CD4-positive, alpha-beta T cell treated with Interleukin-15 for 4 hours (primary cell): ENCODE measurements at regions not wholly inside any gene's neighbourhood (a gene's known extent, or its start where the extent isn't known, plus 50 kb on each side); places are given as distances from the start of the nearest gene placed in this dataset.

ENCODE experiments used
- DNase-seq: peaks from one replicate; pipeline ENCODE4 v3.0.0-alpha.2; 2020; ENCODE audit warnings: low spot score

- DNase-seq: no peak
Observed at GRCh38 chr15:77791941-77792340, 159.2 kb upstream of the LINGO1 start.

DNA sequence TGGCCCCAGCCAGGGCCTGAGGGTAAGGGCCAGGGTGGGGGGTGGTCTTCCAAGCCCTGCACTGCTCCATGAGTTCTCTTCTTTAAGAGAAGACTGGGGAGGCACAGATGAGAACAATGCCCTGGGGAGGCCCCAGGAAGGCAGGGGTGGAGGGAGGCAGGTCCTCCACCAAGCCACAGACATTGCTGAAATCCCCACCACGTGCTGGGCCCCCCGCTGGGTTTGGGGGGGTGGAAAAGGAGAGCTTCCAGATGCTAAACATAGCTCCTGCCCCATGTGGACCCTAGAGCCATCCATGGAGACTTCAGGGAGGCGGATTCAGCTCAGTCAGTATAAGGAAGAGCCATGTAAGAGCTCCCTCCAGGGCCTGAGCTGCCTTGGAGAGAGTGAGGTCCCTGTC, 157.8 kb upstream of the LINGO1 start:
- no peak for DNase-seq

GRCh38 chr15:77786956-77787355, 154.2 kb upstream of the LINGO1 start:
- DNase-seq: no peak

- no peak for DNase-seq
Observed at GRCh38 chr15:77786181-77786890, 153.6 kb upstream of the LINGO1 start.

DNA sequence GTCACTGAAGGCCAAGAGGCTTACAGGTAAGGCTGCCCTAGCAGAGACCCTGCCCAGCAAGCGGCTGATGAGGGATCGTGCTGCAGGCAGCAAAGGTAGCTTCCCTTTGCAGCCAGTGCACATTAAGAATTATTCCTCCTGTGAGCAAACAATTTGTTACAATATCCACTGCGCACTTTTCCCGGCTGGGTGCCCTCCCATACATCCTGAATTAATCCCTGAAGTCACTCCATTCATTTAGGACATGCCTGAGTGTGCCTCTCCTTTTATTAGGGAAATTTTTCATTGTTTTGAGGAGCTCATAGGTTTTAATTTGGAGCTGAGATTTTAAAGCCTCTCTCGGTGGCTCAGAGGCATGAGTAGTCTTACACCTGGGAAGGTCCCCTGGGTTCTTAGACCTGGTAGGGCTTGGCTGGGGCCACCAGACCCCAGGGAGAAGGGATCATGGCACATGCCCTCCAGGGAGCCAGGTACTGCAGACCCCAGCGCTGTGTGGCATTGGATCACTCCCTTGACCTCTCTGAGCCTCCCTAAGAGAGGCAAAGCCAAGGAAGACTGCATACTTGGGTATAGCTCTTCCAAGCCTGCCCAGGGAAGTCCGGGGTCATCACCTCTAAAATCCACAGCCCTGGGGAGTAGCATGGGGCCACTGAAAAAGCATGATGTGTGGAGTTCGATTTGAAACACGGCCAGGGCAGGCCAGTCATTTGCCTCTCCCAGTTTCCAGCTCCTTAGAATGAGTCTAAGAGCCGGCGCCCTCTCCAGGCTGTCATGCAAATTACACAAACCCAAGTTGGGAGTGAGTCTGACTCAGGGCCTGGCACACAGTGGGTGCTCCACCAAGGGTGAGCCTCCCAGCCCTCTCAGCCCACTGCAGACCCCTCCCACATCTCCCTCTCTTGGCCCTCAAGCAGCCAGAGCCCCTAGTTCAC, 151.9 kb upstream of the LINGO1 start:
- no peak for DNase-seq

GRCh38 chr15:77783636-77784035, 150.9 kb upstream of the LINGO1 start:
- DNase-seq: no peak

DNA sequence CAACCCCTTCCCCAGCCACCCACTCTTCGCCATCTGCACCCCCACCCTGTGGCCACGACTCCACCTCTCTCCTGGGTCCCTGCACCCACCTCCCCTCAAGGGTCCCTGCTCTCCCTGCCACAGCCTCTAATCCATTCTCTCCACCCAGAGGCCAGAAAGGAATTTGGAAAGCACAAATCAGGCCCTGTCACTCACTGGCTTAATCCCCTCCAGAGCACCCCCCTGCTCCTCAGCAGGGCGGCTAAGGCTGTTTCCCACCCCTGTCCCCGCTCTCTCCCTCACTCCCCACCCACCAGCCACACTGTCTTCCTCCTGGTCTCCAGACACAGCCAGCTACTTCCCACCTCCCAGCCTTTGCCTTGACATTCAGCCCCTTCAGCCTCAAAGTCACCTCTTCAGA, 150.0 kb upstream of the LINGO1 start:
- no peak for DNase-seq

GRCh38 chr15:77781946-77782240, 149.2 kb upstream of the LINGO1 start:
- no peak for DNase-seq

DNA sequence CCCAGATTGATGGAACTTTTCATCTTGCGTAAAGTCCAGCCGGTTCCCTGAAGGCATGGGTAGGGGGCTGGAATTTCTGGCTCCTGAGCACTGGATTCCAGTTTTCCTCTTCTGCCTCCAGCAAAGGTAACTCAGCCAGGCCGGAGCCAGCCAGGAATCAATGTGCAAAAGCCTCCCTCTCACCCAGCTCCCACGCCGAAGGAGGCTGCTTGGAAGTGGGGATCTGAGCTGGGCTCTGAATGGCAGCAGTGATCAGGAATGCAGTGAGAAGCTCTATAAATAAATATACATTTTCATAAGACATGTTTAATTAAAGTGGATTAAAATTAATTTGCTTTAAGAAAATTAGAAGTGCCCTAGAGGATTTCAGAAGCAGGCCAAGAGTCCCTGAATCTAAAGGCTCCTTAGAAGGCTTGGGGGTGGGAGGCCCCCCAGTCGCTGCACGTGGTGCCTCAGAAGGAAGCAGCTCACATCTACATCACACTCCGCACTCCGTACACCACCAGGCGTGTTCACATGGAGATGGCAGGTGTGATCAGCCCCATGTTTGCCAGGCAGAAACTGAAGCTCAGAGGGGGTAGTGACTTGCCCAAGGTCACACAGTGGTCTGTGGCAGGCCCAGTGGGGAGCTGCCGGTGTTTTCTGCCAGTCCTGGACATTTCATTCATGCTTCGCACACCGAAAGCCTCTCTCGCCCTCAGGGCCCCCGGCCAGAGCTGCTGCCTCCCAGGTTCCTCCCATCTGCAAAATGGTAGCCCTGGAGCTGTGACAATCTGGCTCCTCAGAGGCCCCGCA, 148.6 kb upstream of the LINGO1 start:
- no peak for DNase-seq

DNA sequence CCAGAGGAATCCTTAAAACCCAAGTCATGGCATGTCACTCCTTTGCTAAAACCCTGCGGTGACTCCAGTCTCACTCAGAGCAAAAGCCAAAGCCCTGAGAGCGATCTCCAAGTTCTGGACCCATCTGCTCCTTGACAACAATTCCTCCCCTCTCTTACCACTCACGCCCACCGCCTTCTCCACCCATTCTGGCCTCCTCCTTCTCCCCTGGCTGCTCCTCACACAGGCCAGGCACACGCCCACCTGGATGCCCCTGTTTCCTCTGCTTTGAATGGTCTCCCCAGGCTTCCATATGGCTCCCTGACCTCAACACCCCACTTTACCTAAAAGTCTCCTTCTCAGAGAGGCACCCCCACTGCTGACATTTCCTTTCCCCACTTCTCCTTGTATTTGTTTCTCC, 146.1 kb upstream of the LINGO1 start:
- DNase-seq: no peak

GRCh38 chr15:77775837-77776236, 143.1 kb upstream of the LINGO1 start:
- no peak for DNase-seq

DNA sequence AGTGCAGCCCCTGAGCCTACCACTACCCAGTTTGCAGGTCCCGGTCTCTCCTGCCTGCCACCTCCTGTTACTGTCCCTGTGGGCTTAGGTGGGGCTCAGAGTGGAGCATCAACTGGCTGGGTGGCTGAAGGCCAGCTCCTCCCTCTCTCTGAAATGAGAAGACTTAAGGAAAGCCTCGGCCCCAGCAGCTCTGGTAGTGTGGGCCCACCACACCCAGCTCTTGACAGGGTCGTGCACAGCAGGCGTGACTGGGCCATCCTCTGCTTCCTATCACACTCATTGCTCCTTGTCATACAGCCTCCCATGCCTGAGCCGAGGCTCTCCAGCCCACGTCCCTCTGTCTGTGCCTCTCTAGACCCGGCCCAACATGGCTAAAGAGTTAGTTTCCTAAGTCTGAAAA, 142.7 kb upstream of the LINGO1 start:
- DNase-seq: no peak

GRCh38 chr15:77774350-77774749, 141.6 kb upstream of the LINGO1 start:
- no peak for DNase-seq

DNA sequence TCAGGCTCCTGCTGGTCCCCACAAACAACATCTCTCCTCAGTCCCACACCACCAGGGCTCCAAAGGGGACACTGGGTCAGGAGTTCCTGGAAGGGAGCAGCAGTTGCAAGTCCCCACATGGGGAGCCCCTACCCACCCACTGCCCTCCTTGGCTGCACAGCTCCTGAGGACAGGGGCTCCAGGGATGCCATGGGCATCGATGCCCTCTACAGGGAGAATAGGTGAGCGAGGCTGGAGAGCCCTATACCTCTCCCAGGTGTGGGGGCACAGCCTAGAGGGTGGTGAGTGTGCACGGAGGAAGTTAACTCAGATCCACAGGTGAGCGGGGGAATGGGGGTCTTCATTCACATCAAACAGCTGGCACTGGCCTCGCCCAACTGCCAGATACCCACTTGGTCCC, 141.2 kb upstream of the LINGO1 start:
- no peak for DNase-seq

DNA sequence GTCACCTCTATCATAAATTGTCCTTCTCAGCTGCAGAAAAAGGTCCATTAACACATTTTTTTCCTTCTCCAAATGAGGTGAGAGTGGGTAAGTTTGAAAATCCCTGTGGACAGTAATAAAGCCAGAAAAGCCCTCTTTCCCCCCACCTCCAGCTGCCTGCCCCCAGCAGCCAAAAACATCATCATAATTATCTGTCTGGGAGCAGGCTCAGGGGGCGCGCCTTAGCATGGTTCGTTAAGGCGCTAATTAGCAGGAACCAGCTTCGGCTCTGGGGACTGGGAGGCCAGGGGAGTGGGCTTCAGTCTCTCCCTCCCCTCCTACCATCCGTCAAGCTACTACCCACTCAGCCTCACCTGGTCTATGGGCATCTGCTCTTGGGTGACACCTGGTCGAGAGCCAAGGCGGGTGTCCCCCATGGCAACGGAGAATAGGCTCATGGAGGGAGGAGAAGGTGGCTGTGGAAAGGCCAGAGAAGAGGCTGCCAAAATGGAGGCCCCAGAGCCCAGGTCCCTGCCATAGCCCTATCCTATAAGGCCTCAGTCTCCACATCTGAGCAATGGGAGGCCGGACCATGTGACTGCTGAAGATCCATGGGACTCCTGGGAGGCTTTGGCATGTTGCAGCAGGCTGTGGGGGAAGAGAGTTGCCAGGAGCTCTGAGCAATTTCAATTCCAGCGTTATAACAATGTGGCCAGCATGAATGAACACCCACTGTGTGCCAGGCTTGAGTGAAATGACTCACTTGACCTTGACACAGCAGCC, 140.1 kb upstream of the LINGO1 start:
- DNase-seq: no peak

DNA sequence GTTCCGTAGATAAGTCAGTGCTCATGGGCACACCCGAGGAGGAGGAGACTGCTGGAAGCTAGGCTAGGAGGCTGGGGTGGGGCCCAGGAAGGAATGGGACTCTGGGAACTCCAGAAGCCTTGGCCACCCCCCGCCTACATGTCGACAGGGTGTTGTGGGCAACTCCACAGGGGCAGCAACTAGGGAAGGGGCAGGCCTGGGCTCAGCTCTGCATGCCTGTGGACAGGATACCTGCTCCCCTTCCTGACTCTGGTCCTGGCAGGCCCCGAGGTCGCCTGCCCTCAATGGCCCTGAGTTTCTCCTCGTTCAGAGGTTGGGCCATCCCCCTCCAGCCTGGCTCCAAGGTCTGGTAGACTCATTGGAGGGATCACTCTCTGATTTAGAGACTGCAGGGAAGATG, 138.9 kb upstream of the LINGO1 start:
- DNase-seq: no peak

DNA sequence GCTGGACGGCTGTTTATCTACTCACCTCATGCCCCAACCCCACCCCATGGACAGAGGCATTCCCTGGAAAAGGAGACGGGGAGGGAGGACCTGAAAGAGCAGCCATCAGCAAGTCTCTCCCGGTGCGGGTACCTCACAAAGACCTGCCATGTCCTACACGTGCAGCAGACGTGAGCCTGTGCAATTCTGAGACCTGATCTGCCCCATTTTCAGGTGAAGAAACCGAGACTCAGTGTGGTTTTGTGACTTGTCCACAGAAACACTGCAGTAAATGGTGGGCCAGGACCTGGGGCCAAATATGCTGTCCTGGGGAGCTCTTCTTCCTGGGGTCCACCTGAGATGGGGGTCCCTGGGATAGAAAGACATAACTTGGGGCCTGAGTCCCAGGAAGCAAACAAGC, 137.0 kb upstream of the LINGO1 start:
- no peak for DNase-seq

DNA sequence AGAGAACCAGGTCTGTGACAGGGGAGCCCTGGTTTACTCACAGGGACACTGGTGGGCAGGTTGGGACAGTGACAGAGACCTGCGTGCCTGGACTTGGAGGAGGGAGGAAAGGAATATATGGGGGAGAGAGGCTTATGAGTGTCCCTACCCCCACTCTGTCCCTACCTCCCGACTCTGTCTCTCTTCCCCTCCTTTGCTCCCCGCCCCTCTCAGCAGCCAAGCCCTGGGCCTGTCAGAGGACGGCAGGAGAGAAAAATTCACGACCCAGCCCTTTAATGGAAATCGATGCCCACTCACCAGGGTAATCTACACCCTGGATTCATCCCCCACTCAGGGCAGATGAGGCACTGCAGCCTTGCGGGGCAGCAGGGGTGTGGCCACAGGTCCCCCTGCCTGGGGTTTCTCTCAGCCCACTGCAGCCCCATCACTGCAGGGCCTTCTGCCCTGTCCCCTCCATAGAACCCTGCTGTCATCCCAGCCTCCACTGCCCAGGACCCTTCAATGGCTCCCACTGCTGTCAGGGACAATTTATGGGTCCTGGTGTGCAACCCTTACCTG, 135.9 kb upstream of the LINGO1 start:
- DNase-seq: no peak

- no peak for DNase-seq
Observed at GRCh38 chr15:77768107-77768506, 135.4 kb upstream of the LINGO1 start.

GRCh38 chr15:77764095-77764494, 131.4 kb upstream of the LINGO1 start:
- DNase-seq: no peak

GRCh38 chr15:77762747-77763355, 130.1 kb upstream of the LINGO1 start:
- DNase-seq: no peak
